Activated naive CD4-positive, alpha-beta T cell treated with anti-CD3 and anti-CD28 coated beads, Interleukin-2, amount 10 ng/mL, durations not matched to agents 7 days and 5 days (primary cell): ENCODE measurements at regions not wholly inside any gene's neighbourhood (a gene's known extent, or its start where the extent isn't known, plus 50 kb on each side); places are given as distances from the start of the nearest gene placed in this dataset.
A peak's percentile ranks its signal among the peaks of the same experiment; 100 is the strongest.

Experiments
- CTCF ChIA-PET: fragments of 350-600 bp; sonication (Branson Sonifier 250); formaldehyde crosslinking; loops from one replicate; lab custom pipeline; 2021; ENCODE audit warnings: antibody characterized with exemption; lab: Charles Lee
- DNase-seq: peaks from one replicate; pipeline ENCODE4 v3.0.0-alpha.2; 2020
- H3K27ac Mint-ChIP-seq: one replicate; pipeline ENCODE4 v1.8.0; 2021; ENCODE audit warnings: mild to moderate bottlenecking, moderate library complexity, mixed read lengths
- H3K27me3 Mint-ChIP-seq: one replicate; pipeline ENCODE4 v1.8.0; 2021; ENCODE audit warnings: mild to moderate bottlenecking, mixed read lengths
- H3K36me3 Mint-ChIP-seq: one replicate; pipeline ENCODE4 v1.8.0; 2021; ENCODE audit warnings: mixed read lengths
- H3K4me1 Mint-ChIP-seq: one replicate; pipeline ENCODE4 v1.8.0; 2021; ENCODE audit warnings: mixed read lengths
- H3K4me3 Mint-ChIP-seq: one replicate; pipeline ENCODE4 v1.8.0; 2021; ENCODE audit warnings: mild to moderate bottlenecking, moderate library complexity, mixed read lengths
- H3K9me3 Mint-ChIP-seq: one replicate; pipeline ENCODE4 v1.8.0; 2021; ENCODE audit warnings: mixed read lengths

GRCh38 chr12:125269276-125269675 lies 204.0 kb downstream of the AACS start:
- CTCF ChIA-PET: no interaction called here

GRCh38 chr12:125271892-125272291 lies 206.7 kb downstream of the AACS start:
- Mint-ChIP-seq H3K4me1 (no peaks in the 10 kb centered on the region), H3K9me3 (no peaks in the 10 kb centered on the region), H3K4me3 (no peak overlapping the region), H3K36me3 (no peaks in the 10 kb centered on the region), H3K27ac (no peak overlapping the region), H3K27me3 (peaks cover 5% of the 10 kb centered on the region)
- CTCF ChIA-PET: no interaction called here
- DNase-seq: no peak

More at GRCh38 chr12:125269276-125269675, 204.0 kb downstream of the AACS start:
- H3K9me3 Mint-ChIP-seq: no peaks in the 10 kb centered on the region
- H3K27ac Mint-ChIP-seq: no peak overlapping the region
- no peaks in the 10 kb centered on the region for H3K27me3 Mint-ChIP-seq
- no peak overlapping the region for H3K4me3 Mint-ChIP-seq
- H3K36me3 Mint-ChIP-seq: no peaks in the 10 kb centered on the region
- H3K4me1 Mint-ChIP-seq: no peaks in the 10 kb centered on the region
- DNase-seq: no peak

DNA sequence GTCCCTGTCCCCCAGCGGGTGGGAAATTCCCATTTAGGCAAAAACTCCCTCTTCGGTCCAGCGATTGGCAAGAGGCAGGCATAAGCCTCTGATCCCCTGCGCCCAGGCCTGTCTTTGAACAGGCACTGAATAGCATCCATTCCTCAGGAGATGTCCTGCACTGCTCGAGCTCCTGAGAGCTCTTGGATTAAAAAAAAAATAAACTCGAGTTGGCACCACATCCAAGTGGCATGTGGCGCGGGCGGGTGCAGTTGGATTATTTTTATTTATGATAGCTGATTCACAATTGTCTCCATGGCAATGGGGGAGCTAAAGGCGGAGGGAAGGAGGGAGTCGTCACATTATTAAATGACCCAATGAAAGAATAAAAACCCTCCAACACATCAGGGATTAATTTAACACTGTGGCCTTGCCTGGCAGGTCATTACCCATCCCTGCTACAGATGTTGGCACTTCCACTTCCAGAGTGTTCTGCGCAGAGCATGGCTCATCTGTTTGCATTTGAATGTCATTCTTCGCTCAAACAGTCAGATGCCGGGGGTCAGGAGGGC lies 207.2 kb downstream of the AACS start:
- CTCF ChIA-PET: no interaction called here
- H3K27me3 Mint-ChIP-seq: peaks cover 5% of the 10 kb centered on the region
- no peaks in the 10 kb centered on the region for H3K4me1 Mint-ChIP-seq
- DNase-seq: no peak
- H3K4me3 Mint-ChIP-seq: no peak overlapping the region
- H3K36me3 Mint-ChIP-seq: no peaks in the 10 kb centered on the region
- no peaks in the 10 kb centered on the region for H3K9me3 Mint-ChIP-seq
- no peak overlapping the region for H3K27ac Mint-ChIP-seq

DNA sequence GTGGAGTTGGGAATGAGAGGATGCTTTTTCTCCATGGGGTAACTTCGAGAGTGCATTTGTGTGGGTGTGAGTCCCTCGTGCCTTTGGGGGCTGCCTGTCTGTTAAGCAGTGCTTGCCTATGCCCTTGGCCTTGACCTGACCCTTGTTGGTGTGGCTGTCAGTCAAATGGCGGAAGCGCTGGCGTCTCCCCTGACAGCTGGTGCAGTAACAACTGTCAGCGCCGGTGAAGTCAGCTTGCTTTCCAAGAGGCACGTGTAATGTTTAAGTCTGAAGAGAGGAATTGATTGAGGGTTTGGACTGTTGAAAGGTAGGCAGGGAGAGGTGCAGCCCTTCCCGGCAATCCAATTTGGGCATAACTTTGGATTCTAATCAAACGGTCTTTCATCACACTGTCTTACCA lies 211.3 kb downstream of the AACS start:
- peaks cover 13% of the 10 kb centered on the region for H3K27me3 Mint-ChIP-seq
- no peak overlapping the region for H3K27ac Mint-ChIP-seq
- no peaks in the 10 kb centered on the region for H3K4me1 Mint-ChIP-seq
- no peak overlapping the region for H3K4me3 Mint-ChIP-seq
- no peak for DNase-seq
- no peaks in the 10 kb centered on the region for H3K36me3 Mint-ChIP-seq
- CTCF ChIA-PET: no interaction called here
- H3K9me3 Mint-ChIP-seq: no peaks in the 10 kb centered on the region

DNA sequence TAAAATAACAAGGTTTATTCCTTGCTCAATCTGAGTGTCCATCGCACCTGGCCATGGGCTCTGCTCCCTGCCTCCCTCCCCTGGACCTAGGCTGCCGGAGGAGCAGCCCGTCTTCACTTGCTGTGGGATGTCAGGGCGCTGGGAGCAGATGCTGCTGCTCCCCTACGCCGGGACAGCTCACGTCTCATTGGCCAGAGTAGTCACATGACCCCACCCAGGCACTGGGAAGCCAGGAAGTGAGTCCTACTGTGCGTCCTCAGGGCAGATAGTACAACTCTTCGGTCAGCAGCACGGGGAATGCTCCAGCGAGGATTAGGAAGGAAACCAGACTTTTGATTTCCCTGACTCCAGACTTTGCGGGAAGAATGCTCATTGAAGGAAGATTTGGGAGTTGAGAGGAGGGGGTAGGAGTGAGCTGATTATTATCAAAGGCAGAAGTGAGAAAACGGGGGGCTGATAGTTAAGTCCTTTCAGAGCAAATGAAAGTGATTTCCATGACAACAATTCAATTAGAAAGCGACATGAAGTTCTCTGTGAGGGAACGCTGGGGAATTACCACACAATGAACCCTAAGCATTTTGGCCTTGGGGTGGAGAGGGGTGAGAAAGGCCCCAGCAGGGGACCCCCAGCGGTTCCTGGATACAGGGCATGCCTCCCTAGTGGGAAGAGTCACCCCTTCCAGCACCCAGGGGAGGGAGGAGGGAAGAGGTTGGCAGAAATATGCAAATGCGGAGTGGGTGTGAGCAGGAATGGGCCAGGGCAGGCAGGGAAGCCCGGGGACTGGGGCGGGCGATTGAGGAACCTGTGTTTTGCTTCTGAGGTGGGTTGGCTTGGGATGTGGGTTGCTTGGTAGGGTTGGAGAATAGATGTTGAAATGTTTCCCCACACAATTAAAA lies 215.5 kb downstream of the AACS start:
- Mint-ChIP-seq H3K4me3 (no peak overlapping the region), H3K4me1 (no peaks in the 10 kb centered on the region), H3K9me3 (no peaks in the 10 kb centered on the region), H3K27ac (no peak overlapping the region), H3K36me3 (no peaks in the 10 kb centered on the region), H3K27me3 (peaks cover 16% of the 10 kb centered on the region)
- DNase-seq: no peak
- CTCF ChIA-PET: no interaction called here

DNA sequence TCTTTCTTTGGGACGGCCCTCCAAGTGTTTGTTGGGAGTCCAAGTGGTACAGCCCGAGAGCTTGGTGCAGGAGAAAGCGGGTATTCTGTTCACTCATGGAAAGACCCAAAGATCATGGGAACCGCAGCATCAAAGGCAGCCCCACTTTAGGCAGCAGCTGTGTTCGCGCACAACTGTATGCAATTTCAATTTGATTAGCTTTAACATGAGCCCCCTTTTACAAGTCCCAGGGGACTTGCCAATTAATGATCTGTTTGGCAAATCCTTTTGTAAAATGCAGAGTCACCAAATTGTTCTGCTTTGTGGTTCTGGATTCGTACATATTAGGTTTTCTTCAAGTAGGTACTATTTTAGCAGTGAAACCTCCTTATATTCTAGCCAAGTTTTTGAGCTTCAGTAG lies 217.7 kb downstream of the AACS start:
- no peak for DNase-seq
- no peaks in the 10 kb centered on the region for H3K9me3 Mint-ChIP-seq
- no peak overlapping the region for H3K27ac Mint-ChIP-seq
- H3K27me3 Mint-ChIP-seq: peaks cover 12% of the 10 kb centered on the region
- no peaks in the 10 kb centered on the region for H3K36me3 Mint-ChIP-seq
- H3K4me1 Mint-ChIP-seq: peaks cover 4% of the 10 kb centered on the region
- CTCF ChIA-PET: interaction anchor here (0.9 kb wide), 1 partner anchor 80 kb away, joined by 3 read pairs; no protein-coding TSS in a partner anchor
- no peak overlapping the region for H3K4me3 Mint-ChIP-seq

DNA sequence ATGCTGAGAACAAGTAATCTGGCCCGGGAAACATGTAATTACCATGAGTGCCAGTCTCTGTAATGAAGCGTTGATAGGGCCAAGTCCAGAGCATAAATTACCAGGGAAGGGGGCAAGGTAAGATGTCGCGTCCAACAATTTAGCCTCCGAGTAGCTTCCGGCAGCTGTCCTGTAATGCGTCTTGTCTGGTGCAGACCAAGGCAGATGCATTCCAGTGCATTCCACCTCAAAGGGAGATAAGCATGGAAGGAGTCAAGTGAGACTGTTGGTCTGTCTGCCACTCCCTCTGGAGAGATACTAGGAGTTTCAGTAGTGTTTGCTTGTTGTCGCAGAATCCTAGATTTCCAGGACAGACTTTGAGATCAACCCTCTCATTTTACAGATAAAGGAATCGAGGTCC lies 218.3 kb downstream of the AACS start:
- CTCF ChIA-PET: no interaction called here
- Mint-ChIP-seq H3K4me1 (peaks cover 4% of the 10 kb centered on the region), H3K4me3 (no peak overlapping the region), H3K27me3 (peaks cover 12% of the 10 kb centered on the region), H3K36me3 (no peaks in the 10 kb centered on the region), H3K9me3 (no peaks in the 10 kb centered on the region), H3K27ac (no peak overlapping the region)
- DNase-seq: no peak

DNA sequence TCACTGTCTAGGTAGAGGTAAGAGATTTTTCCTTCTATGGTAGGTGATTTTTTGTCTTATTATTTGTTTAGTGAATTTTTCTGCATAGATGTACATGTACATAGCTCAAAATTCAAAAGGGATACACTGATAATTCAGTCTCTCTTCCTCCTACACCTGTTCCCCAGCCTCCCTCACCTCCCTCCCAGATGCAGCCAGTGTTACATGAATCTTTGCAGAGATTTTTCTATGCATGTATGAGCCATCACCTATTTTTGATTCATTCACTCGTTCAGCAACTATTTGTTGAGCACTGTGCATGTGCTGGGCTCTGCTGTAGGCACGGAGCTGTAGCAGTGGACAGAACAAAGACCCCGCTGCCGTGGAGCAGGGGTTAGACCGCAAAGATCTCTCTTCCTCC lies 218.9 kb downstream of the AACS start:
- CTCF ChIA-PET: no interaction called here
- Mint-ChIP-seq H3K4me3 (no peak overlapping the region), H3K9me3 (no peaks in the 10 kb centered on the region), H3K27ac (no peak overlapping the region), H3K27me3 (peaks cover 12% of the 10 kb centered on the region), H3K4me1 (peaks cover 4% of the 10 kb centered on the region), H3K36me3 (no peaks in the 10 kb centered on the region)
- DNase-seq: no peak

DNA sequence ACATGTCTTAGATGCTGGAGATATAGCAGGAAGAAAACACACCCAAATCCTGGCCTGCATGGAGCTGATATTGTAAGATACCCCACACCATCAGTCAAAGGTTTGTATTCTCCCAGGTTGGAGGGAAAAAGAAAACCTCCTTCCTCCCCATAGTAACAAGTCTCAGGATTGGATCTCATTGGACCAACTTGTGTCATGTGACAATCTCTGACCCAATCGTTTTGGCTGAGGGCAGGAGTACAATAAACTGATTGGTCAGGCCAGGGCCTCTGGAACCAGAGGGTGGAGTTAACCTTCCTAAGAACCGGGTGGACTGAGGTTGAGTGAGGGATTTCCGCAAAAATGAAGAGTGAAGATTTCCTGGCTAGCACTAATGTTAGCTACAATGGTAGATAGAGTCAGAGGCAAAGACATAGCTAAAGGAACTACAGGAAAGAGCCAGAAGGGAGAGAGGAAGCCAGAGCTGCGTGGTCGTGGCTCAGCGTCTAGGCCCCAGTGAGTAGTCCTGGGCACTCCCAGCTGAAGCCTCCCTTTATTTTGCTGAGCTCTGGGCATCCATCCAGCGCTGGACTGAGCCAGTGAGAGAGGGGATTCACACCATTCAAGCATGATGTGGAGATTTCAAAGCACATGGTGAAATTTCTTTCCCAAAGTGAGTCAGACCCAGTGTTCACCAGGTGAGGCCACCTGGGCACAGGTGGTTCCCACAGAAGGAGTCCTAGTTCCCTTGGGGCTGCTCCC lies 219.9 kb downstream of the AACS start:
- no peak for DNase-seq
- H3K36me3 Mint-ChIP-seq: no peaks in the 10 kb centered on the region
- H3K9me3 Mint-ChIP-seq: no peaks in the 10 kb centered on the region
- CTCF ChIA-PET: no interaction called here
- no peak overlapping the region for H3K27ac Mint-ChIP-seq
- no peak overlapping the region for H3K4me3 Mint-ChIP-seq
- H3K27me3 Mint-ChIP-seq: peaks cover 12% of the 10 kb centered on the region
- H3K4me1 Mint-ChIP-seq: peaks cover 4% of the 10 kb centered on the region

GRCh38 chr12:125286005-125286727 lies 220.9 kb downstream of the AACS start:
- Mint-ChIP-seq H3K27me3 (peaks cover 7% of the 10 kb centered on the region), H3K36me3 (no peaks in the 10 kb centered on the region)

DNA sequence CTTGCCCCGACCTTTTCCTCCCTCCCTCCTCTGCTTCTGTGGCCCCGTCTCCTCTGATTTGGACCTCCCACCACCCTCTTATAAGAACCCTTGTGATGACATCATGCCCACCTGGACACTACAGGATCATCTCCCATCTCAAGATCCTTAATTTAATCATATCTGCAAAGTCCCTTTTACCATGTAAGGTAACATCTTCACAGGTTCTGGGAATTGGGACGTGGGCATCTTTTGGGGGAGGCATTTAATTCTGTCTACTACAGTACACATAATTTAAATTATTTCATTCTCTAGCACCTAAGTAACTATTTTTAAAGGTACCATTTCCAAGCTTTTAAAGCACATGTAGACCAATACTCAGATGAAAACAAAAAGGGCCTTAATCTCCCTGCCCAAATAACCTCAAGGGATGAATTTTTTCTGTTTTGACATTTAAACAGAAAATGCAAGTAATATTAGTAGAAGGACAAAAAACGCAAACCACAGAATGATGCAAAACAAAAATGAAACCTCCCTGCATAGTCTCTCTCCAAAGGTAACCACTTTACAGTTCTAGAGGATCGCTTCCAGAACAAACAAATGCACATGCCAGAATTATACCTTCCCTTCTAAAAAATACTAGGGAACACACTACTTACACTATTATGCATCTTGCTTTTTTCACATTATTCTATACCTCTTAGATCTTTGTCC lies 222.1 kb downstream of the AACS start:
- Mint-ChIP-seq H3K27me3 (peaks cover 7% of the 10 kb centered on the region), H3K36me3 (no peaks in the 10 kb centered on the region), H3K9me3 (no peaks in the 10 kb centered on the region), H3K4me1 (peaks cover 4% of the 10 kb centered on the region), H3K4me3 (no peak overlapping the region), H3K27ac (peak overlapping the region; percentile 6)
- CTCF ChIA-PET: no interaction called here
- no peak for DNase-seq

More at GRCh38 chr12:125286005-125286727, 220.9 kb downstream of the AACS start:
- DNase-seq: no peak
- CTCF ChIA-PET: no interaction called here
- no peaks in the 10 kb centered on the region for H3K9me3 Mint-ChIP-seq
- peaks cover 4% of the 10 kb centered on the region for H3K4me1 Mint-ChIP-seq
- no peak overlapping the region for H3K27ac Mint-ChIP-seq
- no peak overlapping the region for H3K4me3 Mint-ChIP-seq

DNA sequence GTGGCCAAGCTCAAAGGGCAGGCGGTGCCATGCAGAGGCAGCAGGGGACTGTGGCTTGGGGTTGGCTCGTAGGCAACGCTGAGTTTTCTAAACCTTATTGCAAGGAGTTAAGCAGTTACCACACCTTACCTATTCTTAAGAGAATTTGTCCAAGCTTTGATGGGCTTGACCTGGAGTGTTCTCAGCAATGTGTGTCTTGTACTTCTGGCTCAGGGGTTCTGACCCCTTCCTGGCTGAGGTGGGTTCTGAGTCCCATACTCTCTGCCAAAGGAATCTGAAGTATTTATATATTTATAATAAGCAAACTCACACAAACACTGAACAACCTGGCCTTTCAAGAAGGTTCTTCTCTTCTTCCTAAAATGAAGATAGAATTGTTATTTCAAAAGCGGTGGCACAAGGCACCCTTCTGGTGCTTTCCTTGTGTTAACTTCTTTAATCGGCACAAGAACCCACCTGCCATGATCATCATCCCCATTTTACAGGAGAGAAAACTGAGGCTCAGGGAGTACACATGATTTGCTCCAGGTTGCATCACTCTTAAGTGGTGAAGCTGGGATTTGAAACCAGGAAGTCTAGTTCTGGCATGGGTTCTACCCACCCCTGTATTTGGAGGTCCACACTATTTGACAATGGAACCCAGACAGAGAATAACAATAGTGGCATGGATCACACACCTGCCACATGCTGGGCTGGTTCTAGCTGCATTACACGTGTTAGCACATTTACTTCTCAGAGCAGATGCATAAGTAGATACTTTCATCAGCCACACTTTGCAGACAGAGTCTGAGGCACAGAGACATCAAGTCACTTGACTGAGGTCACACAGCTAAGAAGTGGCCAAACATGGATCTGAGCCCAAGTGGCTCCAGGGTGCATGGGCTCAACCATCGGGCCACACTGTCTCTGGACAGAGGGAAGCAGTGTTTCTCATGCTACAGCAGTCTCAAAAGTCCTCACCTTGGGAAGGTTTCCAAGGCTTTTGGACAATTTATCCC lies 224.0 kb downstream of the AACS start:
- no peak overlapping the region for H3K4me3 Mint-ChIP-seq
- DNase-seq: no peak
- H3K9me3 Mint-ChIP-seq: no peaks in the 10 kb centered on the region
- H3K4me1 Mint-ChIP-seq: peaks cover 4% of the 10 kb centered on the region
- peaks cover 7% of the 10 kb centered on the region for H3K27me3 Mint-ChIP-seq
- no peaks in the 10 kb centered on the region for H3K36me3 Mint-ChIP-seq
- CTCF ChIA-PET: no interaction called here
- H3K27ac Mint-ChIP-seq: no peak overlapping the region

GRCh38 chr12:125289970-125290369 lies 224.7 kb downstream of the AACS start:
- DNase-seq: no peak
- CTCF ChIA-PET: no interaction called here
- Mint-ChIP-seq H3K36me3 (no peaks in the 10 kb centered on the region), H3K4me1 (peaks cover 4% of the 10 kb centered on the region), H3K4me3 (no peak overlapping the region), H3K27ac (no peak overlapping the region), H3K9me3 (no peaks in the 10 kb centered on the region), H3K27me3 (peaks cover 7% of the 10 kb centered on the region)
